Right lobe of liver (tissue), 4 donors: ENCODE measurements at regions not wholly inside any gene's neighbourhood (a gene's known extent, or its start where the extent isn't known, plus 50 kb on each side); places are given as distances from the start of the nearest gene placed in this dataset.

Experiments used
- CTCF ChIP-seq, 4 donors: fragments of 200-600 bp in 3 of 4; fragments of 450-650 bp in 1 of 4; IDR thresholded peaks; one replicate each; pipeline versions ENCODE4 v1.5.1 to v1.8.0; 2016 to 2022; ENCODE audit warnings: antibody characterized with exemption in 4 of 4, mild to moderate bottlenecking in 2 of 4
- POLR2A ChIP-seq: fragments of 450-650 bp; IDR thresholded peaks from one replicate; pipeline ENCODE4 v1.6.1; 2017; ENCODE audit warnings: antibody characterized with exemption, mild to moderate bottlenecking
- donor health status: DM: no; HTN: no; CAD: no.
- donor health status: DM: no; HTN: no; CAD: no.
- donor health status: DM: no; HTN: yes; CAD: no.

- no peak for TF ChIP-seq POLR2A
- no peak for TF ChIP-seq CTCF (IDR thresholded peaks at IDR 0.05)
Observed at GRCh38 chrX:43474321-43474720, 181.8 kb upstream of the MAOA start.
